ENCODE measurements at regions not wholly inside any gene's neighbourhood (a gene's known extent, or its start where the extent isn't known, plus 50 kb on each side); places are given as distances from the start of the nearest gene placed in this dataset.
"Not testable (repeated sequence)": the region's sequence is repeated elsewhere in the genome, so short reads cannot be mapped to it uniquely, and the experiment has no call there.

- DNase-seq = not testable (repeated sequence)
These were observed 948.8 kb downstream of the TMEM121 start for GRCh38 chr14:106475214-106475613.

- DNase-seq = not testable (repeated sequence)
These were observed 951.2 kb downstream of the TMEM121 start for GRCh38 chr14:106477600-106477999.

DNA sequence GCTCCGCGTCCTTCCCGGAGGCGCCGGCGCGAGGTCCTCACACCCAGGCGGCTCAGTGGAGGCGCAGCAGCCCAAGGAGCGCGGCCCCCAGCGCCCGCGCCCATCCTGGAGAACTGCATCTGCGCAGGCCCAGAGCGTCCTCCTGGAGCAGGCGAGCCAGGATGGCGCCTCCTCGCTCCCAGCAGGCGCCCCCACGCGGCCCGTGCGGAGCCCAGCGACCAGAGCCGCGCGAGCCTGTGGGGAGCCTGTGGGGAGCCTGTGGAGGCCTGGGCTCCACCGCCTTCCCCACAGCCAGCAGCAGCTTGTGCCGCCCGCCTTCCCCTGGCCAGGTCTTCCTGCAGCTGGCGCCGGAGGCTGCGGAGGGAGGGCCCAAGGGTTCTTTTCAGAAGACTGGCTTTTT lies 953.9 kb downstream of the TMEM121 start:
- DNase-seq = not testable (repeated sequence)

DNA sequence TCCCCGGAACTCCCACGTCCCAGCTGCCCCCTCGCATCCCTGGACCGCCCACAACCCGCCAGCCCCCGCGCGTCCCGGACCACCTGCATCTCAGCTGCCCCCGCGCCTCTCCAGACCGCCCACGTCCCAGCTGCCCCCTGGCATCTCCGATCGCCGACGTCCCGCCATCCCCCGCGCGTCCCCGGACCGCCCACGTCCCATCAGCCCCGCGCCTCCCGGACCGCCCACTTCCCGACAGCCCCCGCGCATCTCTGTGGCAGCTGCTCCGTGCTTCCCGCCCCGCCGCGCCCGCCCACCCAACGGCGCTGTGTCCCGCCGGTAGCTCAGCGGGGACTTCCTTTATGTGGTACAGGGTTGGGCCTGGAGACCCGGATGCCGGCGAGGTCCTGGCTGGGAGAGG lies 955.8 kb downstream of the TMEM121 start:
- DNase-seq = not testable (repeated sequence)

DNA sequence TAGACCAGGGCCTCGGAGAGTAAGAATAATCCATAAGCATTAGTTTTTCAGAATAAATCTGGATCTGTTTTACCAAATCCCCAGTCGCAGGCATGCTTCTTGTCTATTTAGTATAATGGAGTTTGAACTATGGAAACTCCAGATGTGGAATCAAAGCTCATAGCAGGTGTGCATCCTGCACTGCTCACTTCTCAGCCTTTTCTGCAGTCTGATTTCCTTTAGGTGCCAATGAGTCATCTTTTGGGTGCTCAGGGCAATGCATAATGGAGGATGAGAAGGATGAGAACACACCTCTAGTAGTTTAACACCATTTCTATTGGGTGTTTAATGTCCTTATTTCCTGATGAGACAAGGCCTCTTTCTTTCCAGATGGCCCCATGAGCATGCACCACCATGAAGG lies 961.2 kb downstream of the TMEM121 start:
- DNase-seq = peak; percentile 10

DNA sequence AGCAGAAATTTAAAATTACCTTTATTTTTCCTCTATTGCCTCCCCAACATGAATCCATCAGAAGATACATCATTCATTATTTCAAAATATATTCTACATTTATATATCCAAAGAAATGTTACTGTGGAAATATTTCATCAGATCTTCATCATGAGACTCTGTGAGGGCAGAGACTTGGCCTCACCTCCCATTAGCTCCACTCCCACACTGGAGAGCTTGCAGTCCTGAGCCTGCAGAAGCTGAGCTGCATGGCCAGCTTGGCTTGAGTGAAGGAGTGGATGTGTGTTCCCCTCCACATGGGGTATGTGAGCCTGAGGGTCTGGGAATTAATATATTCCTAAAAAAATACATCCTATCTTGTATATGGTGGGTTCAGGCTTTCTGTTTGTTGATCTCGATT lies 961.9 kb downstream of the TMEM121 start:
- no peak for DNase-seq

DNA sequence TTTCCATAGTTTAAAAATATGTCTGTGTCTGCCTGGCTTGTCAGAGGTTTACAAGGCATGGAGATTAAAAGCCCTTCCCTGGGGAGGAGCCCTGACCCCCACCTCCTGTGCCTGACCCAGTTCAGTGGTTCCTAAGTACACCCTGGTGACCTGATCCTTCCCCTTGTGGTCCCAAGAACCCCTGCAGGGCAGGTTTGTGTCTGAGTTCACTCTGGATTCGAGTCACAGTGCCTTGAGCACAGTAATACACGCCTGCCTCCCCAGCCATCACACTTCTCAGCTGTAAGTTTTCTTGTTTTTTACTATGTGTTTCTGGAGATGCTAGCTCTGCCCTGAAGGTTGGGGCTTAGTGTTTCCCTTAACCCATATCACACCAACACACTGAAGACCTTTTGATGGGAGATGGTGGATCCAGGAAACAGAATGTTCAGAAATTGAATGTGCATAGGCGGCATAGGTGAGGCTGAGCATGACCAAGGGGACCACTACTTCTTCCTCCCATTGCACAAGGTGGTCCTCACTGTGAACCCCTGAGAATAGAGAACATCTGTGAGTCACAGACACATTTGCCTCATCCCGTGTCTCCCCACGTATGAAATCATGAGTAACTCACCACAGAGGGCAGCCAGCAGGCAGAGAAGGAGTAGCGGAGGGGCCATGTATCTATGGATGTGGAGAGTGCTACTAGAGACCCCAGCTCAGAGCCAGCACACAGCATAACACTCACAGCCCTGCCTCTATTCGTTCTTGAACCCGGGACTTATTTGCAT lies 962.9 kb downstream of the TMEM121 start:
- no peak for DNase-seq

DNA sequence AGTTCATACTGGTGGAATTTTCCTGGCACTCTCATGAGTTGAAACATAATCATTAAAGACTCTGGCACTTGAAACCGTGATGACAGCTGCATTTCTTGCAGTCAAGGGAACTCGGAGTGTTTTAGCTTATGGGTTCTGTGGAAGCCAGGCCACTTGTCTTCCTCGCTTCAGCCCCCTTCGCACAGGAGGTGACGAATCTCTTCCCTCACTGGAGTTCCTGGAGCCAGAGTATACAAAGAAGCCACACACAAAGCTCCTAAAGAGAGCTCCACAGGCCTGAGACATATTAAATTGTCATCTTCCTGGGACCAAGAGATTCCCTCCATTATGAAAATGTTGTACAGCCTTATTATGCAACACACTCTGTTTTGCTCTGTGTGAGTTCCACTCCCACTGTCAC lies 964.1 kb downstream of the TMEM121 start:
- DNase-seq = no peak

DNA sequence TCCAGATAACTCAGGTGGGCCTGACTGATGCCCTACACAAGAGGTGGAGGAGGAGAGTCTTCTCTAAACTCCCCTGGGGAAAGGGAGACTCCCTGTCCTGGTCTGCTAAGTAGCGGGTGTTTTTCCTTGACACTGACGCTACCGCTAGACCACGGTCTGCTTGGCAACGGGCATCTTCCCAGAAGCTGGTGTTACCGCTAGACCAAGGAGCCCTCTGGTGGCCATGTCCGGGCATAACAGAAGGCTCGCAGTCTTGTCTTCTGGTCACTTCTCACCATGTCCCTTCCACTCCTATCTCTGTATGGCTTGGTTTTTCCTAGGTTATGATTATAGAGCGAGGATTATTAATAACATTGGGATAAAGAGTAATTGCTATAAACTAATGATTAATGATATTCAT lies 965.5 kb downstream of the TMEM121 start:
- DNase-seq = no peak

- peak; percentile 16 for DNase-seq
These were observed 967.8 kb downstream of the TMEM121 start for GRCh38 chr14:106493962-106494823.

- DNase-seq = no peak
These were observed 974.2 kb downstream of the TMEM121 start for GRCh38 chr14:106500571-106500970.

DNA sequence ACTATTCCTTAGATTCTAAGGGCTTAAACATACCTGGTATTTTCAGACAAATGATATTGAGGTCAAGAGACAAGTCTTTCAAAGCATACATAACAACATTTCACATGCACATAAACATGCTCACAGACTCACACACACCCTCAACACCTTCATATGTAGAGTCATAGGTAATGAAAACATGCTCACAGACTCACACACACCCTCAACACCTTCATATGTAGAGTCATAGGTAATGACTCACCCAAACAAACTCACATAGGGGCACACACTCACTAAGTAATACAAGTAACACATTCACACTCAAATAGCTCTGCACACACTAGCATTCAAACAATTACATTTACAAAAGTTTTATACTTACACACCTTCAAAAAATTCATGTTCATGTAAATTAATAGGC lies 975.5 kb downstream of the TMEM121 start:
- no peak for DNase-seq

DNA sequence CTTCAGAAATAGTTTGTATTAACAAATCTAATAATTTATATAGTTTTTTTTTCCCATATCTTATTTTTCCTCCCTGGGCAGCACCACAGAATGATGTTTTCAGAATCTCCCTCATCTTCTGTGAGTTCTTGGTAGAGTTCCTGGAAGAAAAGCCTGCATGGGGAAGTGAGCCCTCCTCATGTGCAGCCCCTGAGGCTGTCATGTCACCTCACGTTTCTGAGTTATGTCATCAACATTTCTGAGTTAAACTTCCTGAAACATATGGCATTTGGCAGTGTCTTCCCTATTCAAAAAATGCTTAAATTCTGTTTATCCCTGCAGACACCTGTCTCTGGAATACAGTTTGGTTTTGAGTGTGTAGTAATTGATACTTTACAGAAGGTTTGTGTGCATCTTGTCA lies 979.0 kb downstream of the TMEM121 start:
- DNase-seq = no peak

- DNase-seq = no peak
These were observed 980.5 kb downstream of the TMEM121 start for GRCh38 chr14:106506881-106507305.

- no peak for DNase-seq
These were observed 981.0 kb downstream of the TMEM121 start for GRCh38 chr14:106507354-106507753.

DNA sequence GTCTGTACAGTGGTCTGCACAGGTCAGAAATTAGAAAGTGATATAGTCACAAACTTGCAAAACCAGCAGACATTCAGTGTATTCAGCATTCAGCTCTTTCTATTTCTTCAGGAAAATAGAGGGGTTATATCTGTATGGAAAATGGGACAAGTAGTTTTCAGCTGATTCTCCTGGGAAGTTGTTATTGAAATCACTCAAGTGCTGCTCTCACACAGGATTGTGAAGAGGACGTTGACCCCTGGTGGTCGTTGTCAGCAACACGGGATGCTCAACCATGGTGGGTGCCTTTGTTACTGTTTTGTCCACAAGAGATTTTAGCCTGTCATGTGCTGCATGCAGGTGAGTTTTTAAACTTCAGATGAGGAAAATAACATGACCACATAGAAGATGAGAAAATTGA lies 981.8 kb downstream of the TMEM121 start:
- no peak for DNase-seq

DNA sequence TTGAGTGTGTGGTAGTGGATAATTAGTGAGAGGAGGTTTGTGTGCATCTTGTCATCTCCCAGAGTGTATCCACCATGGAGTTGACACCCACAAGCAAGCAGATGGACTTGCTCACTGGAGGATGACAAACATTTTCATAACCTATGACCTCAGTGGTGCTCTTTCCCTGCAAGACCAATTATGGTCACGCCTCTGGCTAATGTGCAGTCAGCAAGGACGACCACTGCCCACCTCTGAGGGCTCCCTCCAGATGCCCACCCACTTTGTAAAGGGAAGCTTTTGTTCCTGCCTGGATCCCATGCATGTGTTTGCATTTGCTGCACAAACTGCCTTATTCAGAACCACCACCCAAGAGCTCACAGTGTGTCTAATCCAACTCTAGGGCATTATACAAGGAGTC lies 982.8 kb downstream of the TMEM121 start:
- no peak for DNase-seq

DNA sequence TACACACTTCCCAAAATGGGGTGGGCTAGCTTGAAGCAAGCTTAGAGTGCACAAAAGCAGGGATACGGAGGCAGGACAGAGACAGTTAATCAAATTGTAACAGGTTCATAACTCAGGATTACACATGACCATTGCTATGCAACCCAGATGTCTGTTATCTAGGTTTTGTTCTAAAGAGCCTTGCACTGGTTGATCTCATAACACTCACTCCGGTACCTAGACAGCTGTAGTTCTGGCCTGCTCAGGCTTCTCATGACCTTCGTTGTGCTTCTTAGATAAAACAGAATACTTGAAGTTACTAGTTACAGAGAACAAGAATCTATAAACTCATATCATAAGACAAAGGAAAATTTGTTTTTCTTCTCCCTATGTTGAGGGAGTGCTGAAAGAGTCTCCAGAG lies 983.4 kb downstream of the TMEM121 start:
- no peak for DNase-seq

DNA sequence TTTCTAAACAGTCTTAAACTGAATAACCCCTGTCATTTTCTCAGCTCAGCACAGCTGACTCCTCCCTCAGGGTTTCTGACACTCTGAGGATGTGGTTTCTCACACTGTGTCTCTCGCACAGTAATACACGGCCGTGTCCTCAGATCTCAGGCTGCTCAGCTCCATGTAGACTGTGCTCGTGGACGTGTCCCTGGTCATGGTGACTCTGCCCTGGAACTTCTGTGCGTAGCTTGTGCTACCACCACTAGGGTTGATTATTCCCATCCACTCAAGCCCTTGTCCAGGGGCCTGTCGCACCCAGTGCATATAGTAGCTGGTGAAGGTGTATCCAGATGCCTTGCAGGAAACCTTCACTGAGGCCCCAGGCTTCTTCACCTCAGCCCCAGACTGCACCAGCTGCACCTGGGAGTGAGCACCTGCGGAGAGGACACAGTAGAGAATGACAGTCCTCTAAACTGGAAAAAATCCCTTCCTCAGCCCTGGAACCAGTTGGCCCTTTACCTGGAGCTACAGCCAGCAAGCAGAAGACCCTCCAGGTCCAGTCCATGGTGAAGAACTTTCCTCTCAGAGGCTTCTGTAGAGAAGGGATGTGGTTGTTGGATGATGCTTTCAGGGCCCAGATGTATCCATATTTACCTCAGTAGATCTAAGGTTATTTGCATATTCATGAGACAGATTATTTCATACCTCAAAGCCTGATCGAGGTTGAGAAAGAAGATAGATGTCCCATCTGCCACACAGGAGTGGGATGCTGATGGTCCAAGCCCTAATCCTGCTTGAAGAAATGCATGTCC lies 984.8 kb downstream of the TMEM121 start:
- no peak for DNase-seq

DNA sequence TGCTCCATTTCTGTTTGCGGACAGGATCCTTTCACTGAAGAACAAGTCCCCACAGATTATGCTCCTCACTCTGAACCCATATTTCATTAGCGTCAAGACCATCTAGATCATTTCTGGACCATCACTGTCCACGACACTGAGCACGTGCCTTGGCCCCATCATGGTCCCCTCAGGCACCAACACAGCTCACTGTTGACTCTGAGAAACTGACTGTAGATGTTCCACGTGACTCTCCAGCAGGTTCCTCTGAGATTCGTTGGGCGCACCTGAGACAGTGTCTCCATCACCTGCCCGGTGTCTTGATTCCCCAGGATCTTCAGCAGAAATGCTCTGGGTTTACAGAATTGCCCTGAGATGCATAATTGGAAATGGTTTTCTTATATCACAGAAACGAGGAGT lies 985.4 kb downstream of the TMEM121 start:
- no peak for DNase-seq

DNA sequence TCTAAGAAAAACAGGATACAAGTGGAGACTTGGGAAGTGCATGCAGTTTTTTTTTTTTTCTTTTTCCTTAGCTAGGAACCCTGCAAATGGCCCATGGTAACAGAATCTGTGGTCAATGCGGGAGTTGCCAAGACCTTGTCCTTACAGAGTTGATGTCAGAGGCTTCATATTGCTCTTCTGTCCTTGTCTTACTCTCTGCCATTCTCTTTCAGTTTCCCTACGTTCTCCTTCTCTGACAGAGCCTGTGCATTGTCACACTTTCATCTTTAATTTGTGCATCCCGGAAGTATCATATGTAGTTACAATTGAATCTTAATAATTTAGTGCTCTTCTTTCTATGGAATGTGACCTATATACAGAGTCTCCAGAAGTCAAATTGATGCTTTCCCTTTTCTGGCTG lies 986.9 kb downstream of the TMEM121 start:
- no peak for DNase-seq

- DNase-seq = peak; percentile 53
These were observed 991.9 kb downstream of the TMEM121 start for GRCh38 chr14:106518054-106518943.

All from NCI-H774 (cell line).